ENCODE measurements at regions not wholly inside any gene's neighbourhood (a gene's known extent, or its start where the extent isn't known, plus 50 kb on each side); places are given as distances from the start of the nearest gene placed in this dataset.

- no peak for DNase-seq
These were observed 196.2 kb upstream of the ELL2 start for GRCh38 chr5:96157841-96158291.

- DNase-seq: no peak
These were observed 195.6 kb upstream of the ELL2 start for GRCh38 chr5:96157077-96157780.

GRCh38 chr5:96155147-96155546 is 193.5 kb upstream of the ELL2 start:
- no peak for DNase-seq

GRCh38 chr5:96151891-96152290 is 190.2 kb upstream of the ELL2 start:
- DNase-seq: no peak

GRCh38 chr5:96150007-96150406 is 188.4 kb upstream of the ELL2 start:
- no peak for DNase-seq

GRCh38 chr5:96149546-96149945 is 187.9 kb upstream of the ELL2 start:
- DNase-seq: no peak

GRCh38 chr5:96149021-96149420 is 187.4 kb upstream of the ELL2 start:
- DNase-seq: no peak

- no peak for DNase-seq
These were observed 186.7 kb upstream of the ELL2 start for GRCh38 chr5:96148376-96148775.

GRCh38 chr5:96147866-96148265 is 186.2 kb upstream of the ELL2 start:
- DNase-seq: no peak

- no peak for DNase-seq
These were observed 185.0 kb upstream of the ELL2 start for GRCh38 chr5:96146675-96147074.

GRCh38 chr5:96144289-96144688 is 182.6 kb upstream of the ELL2 start:
- no peak for DNase-seq

- DNase-seq: no peak
These were observed 181.8 kb upstream of the ELL2 start for GRCh38 chr5:96143450-96143849.

- DNase-seq: no peak
These were observed 181.3 kb upstream of the ELL2 start for GRCh38 chr5:96142786-96143434.

- DNase-seq: no peak
These were observed 180.6 kb upstream of the ELL2 start for GRCh38 chr5:96142184-96142781.

- no peak for DNase-seq
These were observed 180.1 kb upstream of the ELL2 start for GRCh38 chr5:96141749-96142148.

GRCh38 chr5:96140496-96140895 is 178.8 kb upstream of the ELL2 start:
- DNase-seq: no peak

- DNase-seq: no peak
These were observed 178.4 kb upstream of the ELL2 start for GRCh38 chr5:96140084-96140483.

GRCh38 chr5:96134886-96135285 is 173.2 kb upstream of the ELL2 start:
- DNase-seq: no peak

GRCh38 chr5:96133341-96134079 is 171.9 kb upstream of the ELL2 start:
- no peak for DNase-seq

GRCh38 chr5:96129276-96129675 is 167.6 kb upstream of the ELL2 start:
- no peak for DNase-seq

GRCh38 chr5:96128204-96128864 is 166.7 kb upstream of the ELL2 start:
- DNase-seq: no peak

GRCh38 chr5:96127538-96127937 is 165.9 kb upstream of the ELL2 start:
- no peak for DNase-seq
